Uterus (tissue), 2 donors: ENCODE measurements at regions not wholly inside any gene's neighbourhood (a gene's known extent, or its start where the extent isn't known, plus 50 kb on each side); places are given as distances from the start of the nearest gene placed in this dataset.

Experiments
- POLR2A ChIP-seq, 2 donors: fragments of 450-650 bp; IDR thresholded peaks; one replicate each; pipeline ENCODE4 v1.6.1; 2016; ENCODE audit warnings: antibody characterized with exemption in 2 of 2, mild to moderate bottlenecking in 1 of 2, moderate library complexity in 1 of 2
- TF ChIP-seq, protein P1 (sequence below), 4 experiments: fragments of 200-600 bp in 2 of 4; fragments of 450-650 bp in 2 of 4; sonication (generic) in 2 of 4; IDR thresholded peaks; one replicate each; pipeline ENCODE4 v1.5.1; 2016 to 2019; ENCODE audit warnings: antibody characterized with exemption in 4 of 4, mild to moderate bottlenecking in 2 of 4, moderate library complexity in 1 of 4

DNA sequence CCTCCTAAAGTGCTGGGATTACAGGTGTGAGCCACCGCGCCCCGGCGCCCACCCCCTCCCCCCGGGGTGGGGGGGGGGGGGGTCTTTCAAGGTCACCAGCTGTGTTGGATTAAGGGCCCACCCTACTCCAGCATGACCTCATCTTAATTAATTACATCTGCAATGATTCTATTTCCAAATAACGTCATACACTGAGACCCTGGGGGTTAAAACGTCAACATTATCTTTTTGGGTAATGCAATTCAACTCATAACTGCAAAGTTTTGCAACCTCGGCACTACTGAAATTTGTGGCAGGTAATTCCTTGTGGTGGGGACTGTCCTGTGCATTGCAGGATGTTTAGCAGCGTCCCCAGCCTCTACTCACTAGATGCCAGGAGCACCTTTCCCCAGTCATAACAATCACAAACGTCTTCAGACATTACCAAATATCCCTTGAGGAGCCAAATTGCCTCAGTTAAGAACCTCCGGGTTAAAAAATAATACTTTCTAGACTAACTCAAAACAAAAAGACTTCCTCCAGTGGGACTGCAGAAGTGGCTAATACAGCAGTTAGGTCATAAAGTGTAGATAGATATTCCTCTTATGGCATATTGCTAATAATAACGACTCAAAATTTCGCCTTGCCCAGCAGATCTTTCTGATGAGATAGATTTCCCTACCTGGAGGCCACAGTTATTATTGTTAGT, 233.0 kb upstream of the KAZN start:
- TF ChIP-seq POLR2A (IDR thresholded peaks at IDR 0.05): no peak
- TF ChIP-seq, protein P1, sequence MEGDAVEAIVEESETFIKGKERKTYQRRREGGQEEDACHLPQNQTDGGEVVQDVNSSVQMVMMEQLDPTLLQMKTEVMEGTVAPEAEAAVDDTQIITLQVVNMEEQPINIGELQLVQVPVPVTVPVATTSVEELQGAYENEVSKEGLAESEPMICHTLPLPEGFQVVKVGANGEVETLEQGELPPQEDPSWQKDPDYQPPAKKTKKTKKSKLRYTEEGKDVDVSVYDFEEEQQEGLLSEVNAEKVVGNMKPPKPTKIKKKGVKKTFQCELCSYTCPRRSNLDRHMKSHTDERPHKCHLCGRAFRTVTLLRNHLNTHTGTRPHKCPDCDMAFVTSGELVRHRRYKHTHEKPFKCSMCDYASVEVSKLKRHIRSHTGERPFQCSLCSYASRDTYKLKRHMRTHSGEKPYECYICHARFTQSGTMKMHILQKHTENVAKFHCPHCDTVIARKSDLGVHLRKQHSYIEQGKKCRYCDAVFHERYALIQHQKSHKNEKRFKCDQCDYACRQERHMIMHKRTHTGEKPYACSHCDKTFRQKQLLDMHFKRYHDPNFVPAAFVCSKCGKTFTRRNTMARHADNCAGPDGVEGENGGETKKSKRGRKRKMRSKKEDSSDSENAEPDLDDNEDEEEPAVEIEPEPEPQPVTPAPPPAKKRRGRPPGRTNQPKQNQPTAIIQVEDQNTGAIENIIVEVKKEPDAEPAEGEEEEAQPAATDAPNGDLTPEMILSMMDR (IDR thresholded peaks at IDR 0.05): no peak
